Glomerular visceral epithelial cell (primary cell): ENCODE measurements at regions not wholly inside any gene's neighbourhood (a gene's known extent, or its start where the extent isn't known, plus 50 kb on each side); places are given as distances from the start of the nearest gene placed in this dataset.

Experiments used
- DNase-seq: peaks from one replicate; pipeline ENCODE4 v3.0.0-alpha.2; 2016; ENCODE audit errors: extremely low spot score

- no peak for DNase-seq
These were observed 153.8 kb downstream of the ASB1 start for GRCh38 chr2:238580486-238580885.

- no peak for DNase-seq
These were observed 154.4 kb downstream of the ASB1 start for GRCh38 chr2:238581126-238581525.

- no peak for DNase-seq
These were observed 155.4 kb downstream of the ASB1 start for GRCh38 chr2:238582159-238582558.

- no peak for DNase-seq
These were observed 157.9 kb downstream of the ASB1 start for GRCh38 chr2:238584617-238585016.

GRCh38 chr2:238585836-238586821, 159.4 kb downstream of the ASB1 start:
- no peak for DNase-seq

- DNase-seq = no peak
These were observed 160.4 kb downstream of the ASB1 start for GRCh38 chr2:238586931-238587775.

- DNase-seq = no peak
These were observed 161.3 kb downstream of the ASB1 start for GRCh38 chr2:238587776-238588660.

- no peak for DNase-seq
These were observed 163.1 kb downstream of the ASB1 start for GRCh38 chr2:238589591-238590460.

- DNase-seq = no peak
These were observed 165.0 kb downstream of the ASB1 start for GRCh38 chr2:238591732-238592131.

- no peak for DNase-seq
These were observed 166.5 kb downstream of the ASB1 start for GRCh38 chr2:238593236-238593635.

GRCh38 chr2:238593678-238594077, 167.0 kb downstream of the ASB1 start:
- DNase-seq = no peak

- DNase-seq = no peak
These were observed 168.3 kb downstream of the ASB1 start for GRCh38 chr2:238594796-238595749.

GRCh38 chr2:238595750-238596570, 169.2 kb downstream of the ASB1 start:
- DNase-seq = no peak

GRCh38 chr2:238596571-238597551, 170.1 kb downstream of the ASB1 start:
- DNase-seq = peak; percentile 89

GRCh38 chr2:238597638-238598528, 171.2 kb downstream of the ASB1 start:
- no peak for DNase-seq

GRCh38 chr2:238598802-238599530, 172.2 kb downstream of the ASB1 start:
- no peak for DNase-seq
